SK-N-SH (cell line): ENCODE measurements at regions not wholly inside any gene's neighbourhood (a gene's known extent, or its start where the extent isn't known, plus 50 kb on each side); places are given as distances from the start of the nearest gene placed in this dataset.
"Not testable (repeated sequence)": the region's sequence is repeated elsewhere in the genome, so short reads cannot be mapped to it uniquely, and the experiment has no call there.

Source experiments
- CTCF ChIP-seq: fragments of 200-600 bp; sonication (generic); IDR thresholded peaks from 2 replicates; pipeline ENCODE4 v1.6.1; 2017; ENCODE audit warnings: antibody characterized with exemption, mild to moderate bottlenecking, moderate library complexity
- TF ChIP-seq, protein P1 (sequence below): IDR thresholded peaks from 2 replicates; pipeline ENCODE4 v1.4.0; 2012; ENCODE audit warnings: low read depth

- TF ChIP-seq CTCF, result not testable (repeated sequence)
- TF ChIP-seq, protein P1, sequence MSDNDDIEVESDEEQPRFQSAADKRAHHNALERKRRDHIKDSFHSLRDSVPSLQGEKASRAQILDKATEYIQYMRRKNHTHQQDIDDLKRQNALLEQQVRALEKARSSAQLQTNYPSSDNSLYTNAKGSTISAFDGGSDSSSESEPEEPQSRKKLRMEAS, result not testable (repeated sequence)
Observed at GRCh38 chr2:89273443-89273842, 582.0 kb downstream of the RPIA start.
